ENCODE measurements at regions not wholly inside any gene's neighbourhood (a gene's known extent, or its start where the extent isn't known, plus 50 kb on each side); places are given as distances from the start of the nearest gene placed in this dataset.

- no peak for DNase-seq (ENCODE audit: low read depth)
Measured at GRCh38 chr19:29096896-29097295, 116.1 kb downstream of the UQCRFS1 start.

- no peak for DNase-seq (ENCODE audit: low read depth)
Measured at GRCh38 chr19:29093553-29093908, 119.4 kb downstream of the UQCRFS1 start.

- no peak for DNase-seq (ENCODE audit: low read depth)
Measured at GRCh38 chr19:29092712-29093552, 120.0 kb downstream of the UQCRFS1 start.

- DNase-seq (ENCODE audit: low read depth), result no peak
Measured at GRCh38 chr19:29090783-29091526, 122.0 kb downstream of the UQCRFS1 start.

- DNase-seq (ENCODE audit: low read depth), result no peak
Measured at GRCh38 chr19:29089315-29089870, 123.6 kb downstream of the UQCRFS1 start.

- DNase-seq (ENCODE audit: low read depth), result no peak
Measured at GRCh38 chr19:29088761-29089160, 124.2 kb downstream of the UQCRFS1 start.

GRCh38 chr19:29086646-29087045 lies 126.3 kb downstream of the UQCRFS1 start:
- DNase-seq (ENCODE audit: low read depth), result no peak

- DNase-seq (ENCODE audit: low read depth), result no peak
Measured at GRCh38 chr19:29086182-29086581, 126.8 kb downstream of the UQCRFS1 start.

- DNase-seq (ENCODE audit: low read depth), result no peak
Measured at GRCh38 chr19:29085630-29086029, 127.3 kb downstream of the UQCRFS1 start.

GRCh38 chr19:29085206-29085605 lies 127.7 kb downstream of the UQCRFS1 start:
- DNase-seq (ENCODE audit: low read depth), result no peak

GRCh38 chr19:29084266-29084665 lies 128.7 kb downstream of the UQCRFS1 start:
- peak; percentile 13 for DNase-seq (ENCODE audit: low read depth)

GRCh38 chr19:29083863-29084262 lies 129.1 kb downstream of the UQCRFS1 start:
- no peak for DNase-seq (ENCODE audit: low read depth)

- no peak for DNase-seq (ENCODE audit: low read depth)
Measured at GRCh38 chr19:29079356-29080032, 133.5 kb downstream of the UQCRFS1 start.

GRCh38 chr19:29076963-29077362 lies 136.0 kb downstream of the UQCRFS1 start:
- no peak for DNase-seq (ENCODE audit: low read depth)

GRCh38 chr19:29076161-29076560 lies 136.8 kb downstream of the UQCRFS1 start:
- no peak for DNase-seq (ENCODE audit: low read depth)

- DNase-seq (ENCODE audit: low read depth), result no peak
Measured at GRCh38 chr19:29075149-29075548, 137.8 kb downstream of the UQCRFS1 start.

- DNase-seq (ENCODE audit: low read depth), result no peak
Measured at GRCh38 chr19:29074579-29074978, 138.4 kb downstream of the UQCRFS1 start.

GRCh38 chr19:29067831-29068230 lies 145.1 kb downstream of the UQCRFS1 start:
- no peak for DNase-seq (ENCODE audit: low read depth)

GRCh38 chr19:29062475-29063435 lies 150.2 kb downstream of the UQCRFS1 start:
- no peak for DNase-seq (ENCODE audit: low read depth)

GRCh38 chr19:29060813-29061364 lies 152.1 kb downstream of the UQCRFS1 start:
- DNase-seq (ENCODE audit: low read depth), result no peak
